SKM-1 (cell line): ENCODE measurements at regions not wholly inside any gene's neighbourhood (a gene's known extent, or its start where the extent isn't known, plus 50 kb on each side); places are given as distances from the start of the nearest gene placed in this dataset.

Experiments
- DNase-seq: peaks from one replicate; lab custom pipeline; 2025; ENCODE audit not compliant: unreplicated experiment; lab: John Stamatoyannopoulos, UW

- no peak for DNase-seq
Measured at GRCh38 chr20:50400705-50401586, 109.2 kb upstream of the PTPN1 start.

GRCh38 chr20:50401587-50402418 is 108.4 kb upstream of the PTPN1 start:
- no peak for DNase-seq

DNA sequence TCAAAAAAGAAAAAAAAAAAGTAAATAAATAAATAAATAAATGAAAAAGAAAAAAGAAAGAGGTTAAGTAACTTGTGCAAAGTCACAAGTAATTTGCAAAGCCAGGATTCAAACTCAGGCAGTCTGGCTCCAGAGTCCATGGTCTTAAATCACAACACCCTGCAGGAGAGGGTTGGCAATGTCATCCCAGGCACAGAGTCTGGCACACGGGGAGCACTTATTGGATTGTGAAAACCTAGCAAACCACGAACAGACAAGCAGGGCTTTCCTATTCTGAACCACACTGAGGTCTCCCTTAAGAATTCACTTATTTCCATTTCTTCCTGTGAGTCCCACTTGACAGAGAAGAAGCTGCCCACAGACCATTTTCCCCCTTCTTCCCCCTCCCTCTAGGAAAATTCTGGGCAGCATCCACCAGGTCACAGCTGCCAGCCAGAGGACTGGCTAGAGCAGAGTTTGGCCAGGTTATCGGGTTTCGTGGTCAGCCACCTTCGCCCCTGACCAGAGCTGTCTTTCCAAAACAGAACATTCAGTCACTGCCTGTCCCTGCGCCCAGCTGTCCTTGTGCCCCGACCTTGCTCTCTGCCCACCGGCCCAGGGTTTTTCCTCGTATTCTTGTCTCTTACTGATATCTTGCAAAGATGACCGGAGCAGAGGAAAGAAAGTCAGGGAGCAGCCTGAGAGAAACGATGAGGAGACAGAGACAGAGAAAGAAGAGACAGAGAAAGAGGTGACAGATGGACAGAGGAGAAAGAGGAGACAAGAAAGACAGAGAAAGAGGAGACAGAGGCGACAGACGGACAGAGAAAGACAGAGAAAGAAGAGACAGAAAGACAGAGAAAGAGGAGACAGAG is 106.4 kb upstream of the PTPN1 start:
- no peak for DNase-seq

- no peak for DNase-seq
Measured at GRCh38 chr20:50404419-50405234, 105.6 kb upstream of the PTPN1 start.

- no peak for DNase-seq
Measured at GRCh38 chr20:50405235-50405914, 104.8 kb upstream of the PTPN1 start.

DNA sequence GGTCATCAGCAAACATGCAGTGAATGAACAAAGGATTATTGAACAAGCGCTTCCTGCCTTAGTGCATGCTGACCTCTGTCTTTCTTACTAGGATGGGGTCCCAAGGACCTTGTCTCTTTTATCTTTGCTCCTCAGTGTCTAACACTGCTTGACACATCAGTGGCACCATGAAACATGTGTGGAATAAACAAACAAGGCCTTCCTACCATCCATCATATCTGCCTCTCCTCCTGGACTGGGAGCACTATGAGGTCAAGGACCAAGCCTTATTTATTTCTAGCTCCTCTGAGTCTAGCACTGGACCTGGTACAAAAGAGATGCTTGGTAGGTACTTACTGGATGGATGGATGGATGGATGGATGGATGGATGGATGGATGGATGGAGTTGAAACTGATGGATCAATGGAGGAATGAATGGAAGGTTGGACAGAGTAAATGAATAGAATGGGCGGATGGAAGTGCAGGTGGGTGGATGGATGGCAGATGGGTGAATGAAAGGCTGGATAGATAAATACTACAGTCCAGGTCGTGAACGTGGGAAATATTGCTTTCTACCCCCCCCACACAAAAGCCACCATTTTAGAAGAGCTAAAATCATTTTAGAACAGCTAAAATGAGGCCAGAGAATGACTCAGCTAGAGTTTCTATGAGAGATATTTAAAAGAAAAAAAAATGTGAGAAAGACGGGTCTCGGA is 104.1 kb upstream of the PTPN1 start:
- no peak for DNase-seq

GRCh38 chr20:50406610-50407136 is 103.5 kb upstream of the PTPN1 start:
- DNase-seq = no peak

GRCh38 chr20:50408526-50409364 is 101.4 kb upstream of the PTPN1 start:
- DNase-seq = no peak

DNA sequence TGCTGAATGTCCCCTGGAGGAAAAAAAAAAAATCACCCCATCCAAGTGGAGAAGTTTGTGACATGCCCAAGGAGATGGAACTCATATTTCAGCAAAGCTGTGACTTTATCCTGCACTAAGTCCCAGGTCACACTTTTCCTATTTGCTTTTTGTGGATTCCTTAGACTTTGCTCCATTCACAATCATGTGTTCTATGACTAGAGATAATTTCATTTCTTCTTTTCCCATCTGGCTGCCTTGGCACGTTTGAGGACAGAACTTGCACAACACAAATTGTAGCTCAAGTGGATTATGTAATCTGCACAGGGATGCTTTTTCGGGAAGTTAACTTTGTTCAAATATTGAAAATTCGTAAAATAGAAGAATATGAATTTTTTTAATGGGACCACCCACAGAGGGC is 100.7 kb upstream of the PTPN1 start:
- peak; percentile 45 for DNase-seq

DNA sequence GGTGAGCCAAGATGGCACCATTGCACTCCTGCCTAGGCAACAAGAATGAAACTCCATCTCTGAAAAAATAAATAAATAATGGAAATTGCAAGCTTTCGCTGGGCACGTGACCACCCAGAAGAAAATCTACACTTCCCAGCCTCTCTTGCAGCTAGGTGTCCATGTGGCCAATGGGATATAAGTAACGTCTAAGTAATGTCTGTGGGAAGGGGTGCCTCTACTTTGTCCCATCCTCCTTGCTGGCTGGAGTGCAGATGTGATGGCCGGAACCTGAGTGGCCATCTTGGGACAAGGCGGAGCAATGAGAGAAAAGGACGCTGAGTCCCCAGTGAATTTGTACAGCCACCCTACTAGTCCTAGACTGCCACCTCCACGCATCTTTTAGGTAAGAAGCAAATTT is 99.8 kb upstream of the PTPN1 start:
- no peak for DNase-seq

- DNase-seq = no peak
Measured at GRCh38 chr20:50412069-50412468, 98.1 kb upstream of the PTPN1 start.

DNA sequence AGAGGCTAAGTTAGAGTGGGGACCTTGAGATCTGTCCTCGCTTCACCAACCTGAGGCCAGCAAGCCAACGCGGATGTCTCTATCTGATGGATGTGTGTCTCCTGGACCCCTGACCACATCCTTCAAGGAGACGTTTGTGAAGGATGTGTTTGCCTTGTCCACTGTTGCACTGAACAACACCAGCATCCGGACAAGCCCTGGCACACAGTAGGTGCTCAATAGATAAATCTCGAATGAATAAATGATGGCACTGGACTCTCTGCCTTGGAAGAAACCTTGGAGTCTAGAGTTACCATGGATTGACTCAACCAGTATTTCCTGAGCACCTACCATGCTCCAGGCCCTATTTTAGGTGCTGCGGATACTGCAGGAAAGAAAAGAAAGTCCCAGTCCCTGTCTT is 97.7 kb upstream of the PTPN1 start:
- DNase-seq = no peak

DNA sequence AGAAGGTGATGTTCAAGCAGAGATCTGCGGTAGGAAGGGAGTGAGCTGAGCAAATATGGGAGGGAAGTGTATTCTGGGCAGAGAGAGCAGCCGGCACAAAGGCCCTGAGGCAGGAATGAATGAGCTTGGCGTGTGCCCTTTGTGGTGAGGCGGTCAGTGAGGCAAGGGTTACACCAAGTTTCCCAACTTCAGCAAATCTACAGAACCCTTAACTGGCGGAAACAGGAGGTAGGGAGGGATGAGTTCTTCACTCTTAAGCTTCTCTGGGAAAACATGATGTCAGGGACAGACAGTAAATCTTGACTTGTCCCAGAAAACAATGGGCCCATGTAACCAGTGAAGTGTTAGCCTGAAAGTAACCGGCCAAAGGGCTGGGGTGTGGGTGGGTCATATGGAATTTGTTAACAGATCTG is 97.1 kb upstream of the PTPN1 start:
- DNase-seq = peak; percentile 23

GRCh38 chr20:50415021-50415515 is 95.1 kb upstream of the PTPN1 start:
- DNase-seq = no peak

DNA sequence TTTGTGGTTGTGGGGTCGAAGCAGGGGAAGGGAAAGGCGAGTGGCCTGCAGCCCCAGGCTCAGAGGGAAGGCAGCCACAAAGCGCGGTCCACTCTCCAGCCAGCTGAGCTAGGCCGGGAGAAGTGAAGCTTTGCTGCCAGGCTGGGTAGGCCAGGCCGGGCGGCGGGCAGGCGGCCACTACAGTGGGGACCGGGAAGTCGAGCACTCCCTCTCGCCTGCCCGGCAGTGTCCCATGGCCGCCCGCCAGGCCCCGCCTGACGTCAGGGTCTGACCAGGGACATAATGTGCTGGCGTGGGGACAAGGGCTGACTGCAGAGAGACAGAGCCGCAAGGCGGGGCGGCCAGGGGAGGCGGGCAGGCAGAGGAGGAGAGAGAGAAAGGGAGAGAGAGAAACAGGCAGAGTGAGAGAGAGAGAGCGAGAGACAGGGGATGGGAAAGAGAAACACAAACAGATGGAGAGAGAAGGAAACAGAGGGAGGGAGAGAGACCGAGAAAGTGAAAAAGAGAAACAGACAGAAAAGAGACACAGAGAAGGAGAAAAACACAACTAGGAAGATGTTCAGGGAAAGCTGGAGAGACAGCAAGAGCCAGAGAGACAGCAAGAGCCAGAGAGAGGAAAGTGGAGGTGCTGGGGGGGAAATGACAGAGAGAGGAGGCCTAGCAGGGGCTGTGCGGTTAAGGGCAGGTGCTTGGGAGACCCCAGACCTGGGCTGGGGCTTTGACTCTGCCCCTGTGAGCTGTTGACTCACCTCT is 94.5 kb upstream of the PTPN1 start:
- no peak for DNase-seq

DNA sequence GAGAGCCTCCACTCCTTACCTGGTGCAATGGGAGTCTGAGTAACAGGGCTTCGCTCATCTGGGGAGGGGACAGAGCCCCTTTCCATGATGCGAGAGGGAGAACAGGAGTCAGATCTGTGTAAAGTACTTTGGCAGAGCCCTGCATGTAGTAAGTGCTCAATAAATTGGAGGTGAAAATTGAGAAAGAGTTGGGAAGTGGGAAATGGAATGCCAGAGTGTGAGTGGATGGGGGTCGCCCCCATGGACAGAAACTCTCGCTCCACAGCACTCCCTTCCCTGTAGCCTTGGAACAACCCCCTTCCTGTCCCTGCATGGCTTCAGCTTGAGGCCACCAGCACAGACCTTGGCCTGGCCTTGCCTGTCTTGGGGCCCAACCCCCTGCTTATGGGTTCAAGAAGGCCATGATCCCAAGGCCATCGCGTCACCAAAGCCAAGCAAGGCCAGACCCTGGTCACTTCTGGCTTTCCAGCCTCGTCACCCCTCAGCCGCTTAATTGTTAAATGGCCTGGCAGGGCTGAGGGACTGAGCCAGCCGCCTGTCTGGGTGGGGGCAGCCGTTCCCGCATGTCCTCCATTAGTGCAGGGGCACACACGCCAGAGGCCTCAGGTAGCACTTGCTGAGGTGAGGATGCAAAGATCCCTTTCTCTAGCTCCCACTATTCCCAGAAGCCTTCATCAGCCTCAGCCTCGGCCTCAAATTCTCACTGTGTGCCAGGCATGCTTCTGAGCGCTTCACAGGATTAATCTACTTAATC is 93.7 kb upstream of the PTPN1 start:
- DNase-seq = no peak

GRCh38 chr20:50417023-50417329 is 93.2 kb upstream of the PTPN1 start:
- no peak for DNase-seq
